IPS-20b (cell line): ENCODE measurements at regions not wholly inside any gene's neighbourhood (a gene's known extent, or its start where the extent isn't known, plus 50 kb on each side); places are given as distances from the start of the nearest gene placed in this dataset.

Experiments used
- H3K27ac ChIP-seq: one replicate; pipeline ENCODE4 v1.5.1; 2013; ENCODE audit warnings: low read length
- H3K27me3 ChIP-seq: 2 replicates; pipeline ENCODE4 v1.6.1; 2013; ENCODE audit warnings: mild to moderate bottlenecking, low read length, inconsistent platforms; ENCODE audit not compliant: insufficient read depth
- H3K36me3 ChIP-seq: 2 replicates; pipeline ENCODE4 v1.6.1; 2013; ENCODE audit warnings: low read depth, mild to moderate bottlenecking, inconsistent platforms, low read length, moderate library complexity; ENCODE audit not compliant: insufficient read depth
- H3K4me1 ChIP-seq: 2 replicates; pipeline ENCODE4 v1.6.1; 2013; ENCODE audit warnings: mild to moderate bottlenecking, control low read depth, inconsistent platforms, low read length, moderate library complexity; ENCODE audit not compliant: insufficient read depth
- H3K4me3 ChIP-seq: 2 replicates; pipeline ENCODE4 v1.5.1; 2013; ENCODE audit warnings: mild to moderate bottlenecking, low read length, inconsistent platforms
- H3K9ac ChIP-seq: 2 replicates; pipeline ENCODE4 v1.6.1; 2013; ENCODE audit warnings: low read depth, mild to moderate bottlenecking, inconsistent platforms, low read length, moderate library complexity
- H3K9me3 ChIP-seq: 2 replicates; pipeline ENCODE4 v1.6.1; 2013; ENCODE audit warnings: mild to moderate bottlenecking, low read depth, low read length, inconsistent platforms; ENCODE audit not compliant: insufficient read depth

DNA sequence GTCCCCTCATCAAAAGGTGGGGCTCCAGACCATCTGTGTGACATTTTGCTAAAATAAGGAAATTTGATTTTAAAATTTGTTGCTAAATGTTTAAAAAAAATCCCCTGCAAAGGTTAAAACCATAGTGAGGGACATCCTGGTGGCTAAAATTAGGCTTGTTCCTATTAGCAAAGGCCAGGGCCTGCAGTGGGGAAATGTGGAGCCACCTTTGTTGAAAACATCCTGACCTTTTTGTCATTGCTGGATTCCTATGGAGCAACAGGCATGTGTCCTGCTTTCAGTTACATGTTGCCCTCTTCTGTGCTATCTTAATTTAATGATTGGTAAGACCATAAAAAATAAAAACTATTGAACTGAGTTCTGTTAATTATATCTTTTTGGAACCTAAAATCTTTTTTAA is 524.3 kb downstream of the KCTD12 start:
- H3K27ac ChIP-seq = no peak overlapping the region
- no peaks in the 10 kb centered on the region for H3K9me3 ChIP-seq
- peaks cover 2% of the 10 kb centered on the region; the same call in 1 of the 2 replicates for H3K4me1 ChIP-seq
- no peak overlapping the region for H3K4me3 ChIP-seq
- no peaks in the 10 kb centered on the region for H3K27me3 ChIP-seq
- H3K36me3 ChIP-seq = no peaks in the 10 kb centered on the region
- H3K9ac ChIP-seq = no peak overlapping the region

DNA sequence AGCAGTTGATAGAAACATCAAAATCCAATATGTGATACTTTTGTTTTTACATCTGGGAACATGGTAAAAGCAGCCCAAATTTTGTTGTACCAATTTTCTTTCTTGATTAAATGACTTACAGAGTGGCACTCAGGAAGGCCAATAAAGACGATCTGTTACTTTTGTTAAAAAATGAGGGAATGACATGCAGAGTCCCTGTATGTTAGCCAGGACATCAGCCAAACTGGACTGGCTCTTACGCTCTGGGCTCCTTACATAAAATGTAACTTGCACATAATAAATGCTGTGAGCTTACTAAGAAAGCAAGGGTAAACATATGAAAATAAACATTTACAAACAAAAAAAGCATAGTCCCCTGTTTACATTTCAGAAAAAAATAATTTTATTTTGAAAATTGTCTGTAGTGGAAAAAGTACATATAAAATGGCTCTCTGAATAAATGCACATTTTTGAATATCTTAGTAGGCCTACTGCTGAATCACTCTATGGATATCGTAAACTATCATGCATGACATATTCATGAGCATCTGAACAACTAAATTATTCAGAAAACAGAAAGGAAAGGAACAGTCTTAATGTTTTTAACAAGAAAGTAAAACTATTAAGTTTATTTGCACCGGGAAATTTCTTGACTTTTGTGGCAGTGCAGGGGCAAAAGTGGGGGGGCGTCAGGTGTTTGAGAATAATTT is 534.5 kb downstream of the KCTD12 start:
- H3K27ac ChIP-seq = no peak overlapping the region
- H3K9ac ChIP-seq = no peak overlapping the region
- H3K9me3 ChIP-seq = no peaks in the 10 kb centered on the region
- H3K27me3 ChIP-seq = no peaks in the 10 kb centered on the region
- no peak overlapping the region for H3K4me3 ChIP-seq
- no peaks in the 10 kb centered on the region for H3K36me3 ChIP-seq
- no peaks in the 10 kb centered on the region for H3K4me1 ChIP-seq

DNA sequence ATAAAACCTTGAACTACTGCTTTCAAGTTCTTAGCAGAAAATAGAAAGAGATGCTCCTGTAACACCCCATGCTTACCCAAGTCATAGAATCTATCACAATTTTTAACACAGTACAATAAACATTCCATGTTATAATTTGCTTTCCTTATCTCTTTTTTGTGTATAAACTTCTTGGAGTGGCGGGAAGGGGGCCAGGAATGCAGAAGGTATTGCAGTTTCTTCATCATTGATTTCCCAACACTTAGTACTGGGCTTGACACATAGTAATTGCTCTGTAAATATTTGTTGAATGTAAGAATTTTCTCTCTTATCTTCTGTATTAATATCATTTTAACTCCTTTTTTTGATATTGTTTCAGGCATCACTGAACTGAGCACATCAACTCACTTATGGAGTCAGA is 535.8 kb downstream of the KCTD12 start:
- Histone ChIP-seq H3K9me3 (no peaks in the 10 kb centered on the region), H3K4me1 (no peaks in the 10 kb centered on the region), H3K27ac (no peak overlapping the region), H3K4me3 (no peak overlapping the region), H3K9ac (no peak overlapping the region), H3K27me3 (no peaks in the 10 kb centered on the region), H3K36me3 (no peaks in the 10 kb centered on the region)

DNA sequence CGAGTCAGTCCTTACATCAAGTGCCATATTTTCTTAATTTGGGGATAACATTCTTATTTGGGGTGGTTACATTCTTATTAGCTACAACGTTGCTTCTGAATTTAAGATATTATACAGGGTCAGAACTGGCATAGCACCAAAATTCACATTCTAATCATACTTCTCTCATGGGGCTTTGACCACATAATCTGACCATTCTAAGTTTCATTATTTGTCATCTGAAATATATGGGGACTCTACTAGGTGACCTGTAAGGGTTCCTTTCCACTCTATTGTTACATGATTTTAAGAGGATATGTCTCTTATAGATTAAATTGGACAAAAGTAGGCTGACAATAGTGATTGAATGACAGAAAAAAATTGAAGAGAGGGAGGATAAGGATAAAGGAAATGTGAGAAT is 536.5 kb downstream of the KCTD12 start:
- H3K4me1 ChIP-seq = no peaks in the 10 kb centered on the region
- no peaks in the 10 kb centered on the region for H3K36me3 ChIP-seq
- no peak overlapping the region for H3K4me3 ChIP-seq
- H3K27me3 ChIP-seq = no peaks in the 10 kb centered on the region
- no peaks in the 10 kb centered on the region for H3K9me3 ChIP-seq
- H3K9ac ChIP-seq = no peak overlapping the region
- H3K27ac ChIP-seq = no peak overlapping the region

DNA sequence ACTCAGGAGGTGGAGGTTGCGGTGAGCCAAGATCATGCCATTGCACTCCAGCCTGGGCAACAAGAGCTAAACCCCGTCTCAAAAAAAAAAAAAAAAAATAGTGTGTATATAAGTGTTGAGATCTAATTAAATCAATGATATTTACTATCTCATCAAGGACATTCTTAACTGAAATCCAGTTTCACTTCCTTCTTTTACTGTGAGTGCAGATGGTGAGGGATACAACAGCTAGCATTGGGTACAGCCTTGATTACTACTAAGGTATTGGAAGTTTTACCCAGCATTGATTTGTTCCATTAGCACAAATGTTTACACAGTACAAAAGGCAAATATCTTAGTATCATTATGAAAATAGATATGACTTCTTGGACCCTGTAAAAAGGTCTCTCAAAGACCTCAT is 546.6 kb downstream of the KCTD12 start:
- H3K36me3 ChIP-seq = no peaks in the 10 kb centered on the region
- H3K9ac ChIP-seq = no peak overlapping the region
- no peak overlapping the region for H3K27ac ChIP-seq
- no peaks in the 10 kb centered on the region; the same call in 1 of the 2 replicates for H3K9me3 ChIP-seq
- no peak overlapping the region for H3K4me3 ChIP-seq
- peaks cover 49% of the 10 kb centered on the region for H3K27me3 ChIP-seq
- H3K4me1 ChIP-seq = no peaks in the 10 kb centered on the region

DNA sequence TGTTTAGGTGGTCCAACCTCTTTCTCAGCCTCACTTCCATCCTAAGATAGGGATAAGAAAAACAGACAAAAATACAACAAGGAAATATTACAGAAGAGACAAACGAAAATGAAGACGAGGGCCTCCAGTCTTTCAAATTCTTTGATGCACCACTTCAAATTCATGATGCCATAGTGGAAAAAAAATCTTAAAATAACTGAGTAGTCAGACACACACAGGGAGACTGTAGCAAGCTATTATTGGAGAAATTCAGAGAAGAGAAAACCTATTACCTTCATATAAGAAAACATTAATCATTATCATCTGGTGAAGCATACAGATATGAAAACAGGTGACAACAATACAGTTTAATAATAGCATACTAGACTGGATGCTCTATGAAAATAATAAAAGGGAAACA is 548.2 kb downstream of the KCTD12 start:
- H3K9ac ChIP-seq = no peak overlapping the region
- H3K36me3 ChIP-seq = no peaks in the 10 kb centered on the region
- H3K4me1 ChIP-seq = no peaks in the 10 kb centered on the region
- no peak overlapping the region for H3K27ac ChIP-seq
- H3K4me3 ChIP-seq = no peak overlapping the region
- H3K27me3 ChIP-seq = peaks cover 64% of the 10 kb centered on the region
- H3K9me3 ChIP-seq = no peaks in the 10 kb centered on the region; the same call in 1 of the 2 replicates

DNA sequence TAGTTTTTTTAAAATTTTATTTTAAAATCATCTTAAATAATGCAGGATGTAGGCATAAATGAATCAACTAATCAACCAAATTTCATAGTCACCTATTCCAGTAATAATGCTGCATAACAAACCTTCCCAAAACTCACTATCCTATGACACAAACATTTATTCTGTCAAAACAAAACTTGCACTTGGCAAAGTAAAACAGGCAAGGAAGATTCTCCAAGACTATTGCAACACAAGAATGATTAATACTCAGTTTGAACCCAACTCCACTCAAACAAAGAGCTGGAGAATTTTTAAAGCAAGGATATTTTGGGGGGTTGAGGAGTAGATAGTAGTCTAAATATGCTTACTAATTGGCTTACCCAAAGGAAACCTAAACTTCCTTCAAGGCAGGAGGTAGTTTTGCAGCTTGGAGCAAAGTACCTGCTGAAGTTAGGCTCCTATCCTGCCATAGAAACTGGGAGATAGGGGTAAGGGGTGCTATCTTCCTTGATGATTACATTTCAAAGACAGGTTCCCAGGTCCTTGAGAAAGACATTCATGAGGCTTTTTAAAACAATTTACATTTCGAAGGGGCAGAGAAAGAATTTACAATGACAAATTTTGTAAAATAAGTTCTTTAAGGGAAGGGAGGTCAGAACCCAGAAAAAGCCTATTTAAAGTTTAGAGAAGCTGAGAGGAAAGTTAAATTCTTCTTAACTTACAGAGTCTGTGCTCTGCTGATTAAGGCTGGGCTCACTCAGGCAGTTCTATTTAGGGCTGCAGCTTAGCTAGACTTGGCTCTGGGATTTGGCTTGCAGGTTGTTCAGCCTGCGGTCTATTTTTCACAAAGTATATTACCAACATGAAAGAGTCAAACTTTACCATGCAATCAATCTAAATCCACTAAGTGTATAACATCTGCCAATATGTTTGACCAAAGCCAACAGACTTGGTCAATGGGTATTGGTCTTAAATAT is 549.0 kb downstream of the KCTD12 start:
- H3K4me3 ChIP-seq = no peak overlapping the region
- no peaks in the 10 kb centered on the region for H3K4me1 ChIP-seq
- no peaks in the 10 kb centered on the region for H3K36me3 ChIP-seq
- no peaks in the 10 kb centered on the region; the same call in 1 of the 2 replicates for H3K9me3 ChIP-seq
- H3K27ac ChIP-seq = no peak overlapping the region
- H3K27me3 ChIP-seq = peaks cover 72% of the 10 kb centered on the region
- no peak overlapping the region for H3K9ac ChIP-seq

DNA sequence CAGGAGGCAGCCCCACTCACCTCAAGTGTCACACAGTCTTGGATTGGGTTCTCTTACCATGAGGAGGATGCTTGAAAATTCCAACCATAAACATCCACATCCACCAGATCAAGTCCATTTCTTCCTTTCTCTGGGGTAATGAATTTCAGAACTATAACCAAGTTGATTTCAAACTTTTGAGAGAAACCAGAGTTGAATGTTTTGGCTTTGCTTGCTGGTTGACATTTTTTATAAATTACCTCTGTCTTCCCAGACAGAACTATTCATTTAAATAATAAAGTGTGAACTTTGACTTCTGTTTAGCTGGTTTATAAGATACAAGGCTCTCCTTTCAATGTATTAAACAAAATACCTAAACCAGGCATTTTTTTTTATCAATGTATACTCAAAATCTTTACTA is 550.7 kb downstream of the KCTD12 start:
- H3K4me3 ChIP-seq = no peak overlapping the region
- no peaks in the 10 kb centered on the region for H3K36me3 ChIP-seq
- H3K9ac ChIP-seq = no peak overlapping the region
- no peaks in the 10 kb centered on the region for H3K9me3 ChIP-seq
- H3K27me3 ChIP-seq = peaks cover 72% of the 10 kb centered on the region
- H3K27ac ChIP-seq = no peak overlapping the region
- H3K4me1 ChIP-seq = no peaks in the 10 kb centered on the region

DNA sequence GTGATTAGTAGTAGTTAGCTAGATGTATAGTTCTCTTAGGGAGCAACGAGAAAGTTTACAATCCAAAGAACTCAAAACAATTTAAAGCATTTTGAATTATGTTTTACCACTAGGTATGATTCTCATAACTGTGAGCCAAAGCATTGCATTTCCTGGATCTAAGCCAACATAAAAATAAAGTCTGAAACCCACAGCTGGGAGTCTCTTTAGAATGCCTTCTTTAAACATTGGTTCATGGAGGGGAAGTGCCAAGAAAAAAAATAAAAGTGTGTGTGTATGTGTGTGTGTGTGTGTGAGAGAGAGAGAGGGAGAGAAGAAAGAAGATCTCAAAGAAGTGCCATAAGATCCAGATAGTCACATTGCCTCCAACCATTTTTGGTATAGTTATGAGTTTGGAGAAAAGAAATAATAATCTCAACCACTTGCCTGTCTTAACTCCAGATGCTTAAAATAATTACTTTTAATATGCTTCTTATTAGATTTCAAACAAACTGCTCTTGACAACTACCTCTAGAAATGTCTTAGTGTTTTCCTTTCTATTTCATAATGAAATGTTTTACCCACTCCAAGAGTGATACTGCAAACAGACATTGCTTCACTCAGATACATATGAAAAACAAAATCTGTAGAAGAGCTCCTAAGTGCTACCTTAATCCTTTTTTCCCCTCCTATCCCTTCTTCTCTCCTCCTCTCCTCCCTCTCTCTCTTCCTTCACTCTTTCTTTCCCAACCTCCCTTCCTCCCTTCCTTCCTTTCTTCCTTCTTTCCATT is 554.1 kb downstream of the KCTD12 start:
- no peaks in the 10 kb centered on the region for H3K9me3 ChIP-seq
- no peak overlapping the region for H3K9ac ChIP-seq
- no peak overlapping the region for H3K4me3 ChIP-seq
- peaks cover 48% of the 10 kb centered on the region for H3K27me3 ChIP-seq
- H3K36me3 ChIP-seq = no peaks in the 10 kb centered on the region
- H3K27ac ChIP-seq = no peak overlapping the region
- no peaks in the 10 kb centered on the region for H3K4me1 ChIP-seq

DNA sequence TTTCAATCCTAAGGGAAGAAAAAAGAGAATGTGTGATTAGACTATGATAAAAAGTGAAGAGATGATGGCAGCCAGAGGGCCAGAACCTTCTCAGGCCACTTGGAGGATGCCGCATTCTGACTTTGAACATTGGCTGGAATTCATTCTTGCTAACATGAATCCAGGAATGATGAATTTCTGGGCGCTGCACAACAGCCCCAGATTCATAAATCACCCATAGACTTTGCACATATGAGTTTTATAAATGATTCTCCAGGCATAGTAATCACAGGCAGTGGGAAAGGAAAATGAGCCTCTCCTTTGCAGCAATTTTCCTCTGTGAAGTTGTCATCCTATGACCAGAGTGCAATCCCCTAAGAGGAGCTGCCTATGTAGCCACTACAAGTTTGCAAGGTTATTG is 555.4 kb downstream of the KCTD12 start:
- no peak overlapping the region for H3K27ac ChIP-seq
- no peaks in the 10 kb centered on the region for H3K9me3 ChIP-seq
- peaks cover 34% of the 10 kb centered on the region for H3K27me3 ChIP-seq
- H3K36me3 ChIP-seq = no peaks in the 10 kb centered on the region
- no peak overlapping the region for H3K4me3 ChIP-seq
- no peaks in the 10 kb centered on the region for H3K4me1 ChIP-seq
- H3K9ac ChIP-seq = no peak overlapping the region

DNA sequence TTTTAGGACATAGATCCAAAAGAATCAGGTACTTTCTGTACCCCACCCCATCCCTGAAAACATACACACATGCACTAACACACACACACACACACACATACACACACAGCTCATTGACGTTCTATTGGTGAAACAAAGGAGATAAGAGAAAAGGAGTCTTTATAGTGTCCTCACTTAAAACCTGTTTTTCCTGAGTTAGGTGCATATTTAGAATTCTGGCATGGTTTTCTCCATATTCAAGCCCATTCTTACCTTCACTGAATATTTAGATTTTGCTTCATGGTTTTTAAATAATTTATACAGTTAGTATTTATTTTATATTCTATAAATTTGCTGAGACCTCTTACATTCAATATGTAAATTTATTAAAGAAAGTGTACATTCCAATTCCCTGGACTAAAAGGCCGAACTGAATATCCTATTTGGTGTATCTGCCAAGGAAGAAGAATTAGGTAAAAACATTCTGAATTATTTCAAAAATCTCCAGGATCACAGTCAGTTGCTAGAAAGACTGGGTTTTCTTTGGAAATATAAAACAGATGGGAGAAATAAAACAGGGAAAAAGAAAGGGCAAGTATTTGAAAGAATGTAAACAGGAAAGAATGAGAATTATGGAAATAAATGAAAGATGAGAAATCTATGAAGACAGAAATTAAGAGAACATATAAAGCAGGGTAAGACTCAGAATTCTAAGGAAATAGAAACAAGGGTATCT is 556.2 kb downstream of the KCTD12 start:
- H3K4me1 ChIP-seq = no peaks in the 10 kb centered on the region
- H3K9ac ChIP-seq = no peak overlapping the region
- H3K4me3 ChIP-seq = no peak overlapping the region
- H3K36me3 ChIP-seq = no peaks in the 10 kb centered on the region
- no peaks in the 10 kb centered on the region for H3K9me3 ChIP-seq
- H3K27me3 ChIP-seq = peaks cover 28% of the 10 kb centered on the region; the same call in 1 of the 2 replicates
- no peak overlapping the region for H3K27ac ChIP-seq
